ENCODE measurements at regions not wholly inside any gene's neighbourhood (a gene's known extent, or its start where the extent isn't known, plus 50 kb on each side); places are given as distances from the start of the nearest gene placed in this dataset.

DNA sequence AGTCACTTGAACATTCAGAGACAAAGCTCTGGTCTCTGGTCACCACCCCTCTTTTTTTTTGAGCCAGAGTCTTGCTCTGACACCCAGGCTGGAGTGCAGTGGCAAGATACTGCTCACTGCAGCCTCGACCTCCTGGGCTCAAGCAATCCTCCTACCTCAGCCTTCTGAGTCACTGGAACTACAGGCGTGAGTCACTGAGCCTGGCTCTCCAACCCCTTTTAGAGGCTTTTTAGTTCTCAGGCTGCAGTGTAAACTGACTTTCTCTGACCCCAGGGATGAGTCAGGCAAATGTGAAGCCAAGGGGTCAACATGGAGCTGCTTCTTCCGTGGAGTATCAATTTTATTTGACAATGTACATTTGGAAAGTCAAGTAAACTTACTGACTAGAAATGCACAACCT is 229.2 kb downstream of the PTTG2 start:
- peak; percentile 52 for DNase-seq (ENCODE audit: low read depth, low spot score)

DNA sequence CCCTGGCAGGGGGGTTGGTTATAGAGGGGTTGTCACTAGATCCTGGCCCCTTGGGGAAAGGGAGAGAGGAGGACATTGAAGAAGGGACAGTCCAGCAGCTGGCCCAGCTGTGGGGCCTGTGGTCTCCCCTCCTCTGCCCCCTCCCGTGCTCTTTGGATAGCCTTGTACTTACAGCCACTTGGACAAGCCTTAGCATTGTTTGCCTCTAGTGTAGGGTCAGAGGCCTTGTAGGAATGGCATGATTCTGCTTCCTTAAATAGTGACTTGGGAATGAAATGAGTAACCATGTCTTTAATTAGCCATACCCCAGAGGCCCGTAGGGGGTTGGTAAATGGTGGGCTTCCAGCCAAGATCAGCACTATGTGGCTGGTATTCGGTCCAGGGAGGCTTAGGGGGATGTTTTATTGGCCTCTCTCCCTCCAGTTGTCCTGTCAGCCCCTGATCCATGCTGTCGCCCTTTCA is 230.6 kb downstream of the PTTG2 start:
- peak; percentile 46 for DNase-seq (ENCODE audit: low read depth, low spot score)

GRCh38 chr4:38192516-38192915 is 232.3 kb downstream of the PTTG2 start:
- no peak for DNase-seq (ENCODE audit: low read depth, low spot score)

DNA sequence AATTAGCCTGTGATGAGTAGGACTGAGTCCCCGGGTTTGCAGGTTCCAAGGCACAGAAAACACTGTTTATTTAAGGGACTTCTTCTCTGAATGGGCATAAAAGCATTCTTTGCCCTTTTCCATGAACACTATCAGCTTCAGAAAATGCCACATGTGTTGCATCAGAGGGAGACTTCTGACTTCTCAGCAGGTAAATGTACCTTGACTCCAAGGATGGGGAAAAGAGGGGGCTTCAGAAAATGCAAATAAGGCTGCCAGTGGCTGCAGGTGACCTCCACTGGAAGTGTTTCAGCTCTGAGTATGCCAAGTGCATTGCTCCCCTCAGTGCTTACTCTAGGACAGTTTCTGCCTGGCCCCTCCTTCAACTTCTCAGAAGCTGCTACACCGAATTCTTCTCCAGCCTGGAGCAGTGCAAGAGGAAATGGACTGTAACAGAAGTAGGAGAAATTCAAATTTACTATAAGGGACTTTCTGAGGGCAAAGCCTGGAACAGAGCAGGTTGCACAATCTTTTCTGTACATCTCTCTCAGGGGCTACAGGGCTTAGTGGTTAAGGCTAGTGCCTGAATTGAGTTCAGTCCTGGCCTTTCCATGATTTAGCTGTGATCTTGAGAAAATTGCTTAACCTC is 233.2 kb downstream of the PTTG2 start:
- DNase-seq (ENCODE audit: low read depth, low spot score), result no peak

DNA sequence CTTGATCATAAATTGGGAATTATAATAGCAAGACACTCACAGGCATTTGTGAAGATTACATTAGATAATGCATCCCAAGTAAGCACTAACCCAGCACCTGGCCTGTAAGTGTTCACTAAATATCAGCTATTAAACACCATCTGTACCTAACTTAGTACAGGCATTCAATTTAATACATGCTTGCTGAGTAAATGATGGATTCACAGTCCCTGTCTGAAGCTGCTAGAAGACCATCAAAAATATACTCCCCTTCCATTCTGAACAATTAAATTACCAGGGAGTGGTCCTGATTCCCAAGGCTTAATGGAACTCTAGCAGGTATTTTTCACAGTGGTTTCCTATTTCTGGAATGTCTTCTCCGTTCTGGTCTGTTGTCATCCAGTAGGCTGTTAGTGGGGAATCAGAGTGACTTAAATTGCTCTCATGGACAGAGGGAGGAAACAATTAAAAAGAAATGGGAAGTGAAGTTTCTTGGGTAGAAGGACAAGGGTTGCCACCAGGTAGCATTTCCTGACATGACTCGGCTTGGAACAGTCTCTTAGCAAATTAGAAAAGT is 233.9 kb downstream of the PTTG2 start:
- DNase-seq (ENCODE audit: low read depth, low spot score), result no peak

- DNase-seq (ENCODE audit: low read depth, low spot score), result no peak
Measured at GRCh38 chr4:38195486-38195885, 235.3 kb downstream of the PTTG2 start.

- no peak for DNase-seq (ENCODE audit: low read depth, low spot score)
Measured at GRCh38 chr4:38195911-38196310, 235.7 kb downstream of the PTTG2 start.

GRCh38 chr4:38202242-38202641 is 242.0 kb downstream of the PTTG2 start:
- DNase-seq (ENCODE audit: low read depth, low spot score), result no peak

- no peak for DNase-seq (ENCODE audit: low read depth, low spot score)
Measured at GRCh38 chr4:38203609-38204008, 243.4 kb downstream of the PTTG2 start.

GRCh38 chr4:38204339-38205035 is 244.3 kb downstream of the PTTG2 start:
- DNase-seq (ENCODE audit: low read depth, low spot score), result no peak

DNA sequence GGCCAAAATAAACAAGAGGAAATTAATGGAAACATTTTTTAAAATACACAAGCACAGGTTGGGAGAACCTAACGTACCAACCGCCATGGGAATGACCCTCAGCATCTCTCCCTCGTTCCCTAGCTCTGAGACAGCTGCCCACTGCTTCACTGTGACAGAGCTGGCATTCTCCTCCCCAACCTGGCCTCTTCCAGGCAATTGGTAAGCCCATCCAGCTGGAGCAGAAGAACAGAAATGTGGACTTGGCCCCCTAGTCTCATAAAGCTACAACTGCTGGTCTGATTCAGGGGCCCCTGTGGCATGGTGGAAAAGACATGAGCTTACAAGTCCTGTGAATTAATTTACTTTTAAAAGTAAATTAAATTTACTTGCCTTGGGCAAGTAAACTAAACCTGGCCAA is 245.1 kb downstream of the PTTG2 start:
- DNase-seq (ENCODE audit: low read depth, low spot score), result no peak

GRCh38 chr4:38207110-38207457 is 246.9 kb downstream of the PTTG2 start:
- no peak for DNase-seq (ENCODE audit: low read depth, low spot score)

- no peak for DNase-seq (ENCODE audit: low read depth, low spot score)
Measured at GRCh38 chr4:38209654-38210053, 249.5 kb downstream of the PTTG2 start.

DNA sequence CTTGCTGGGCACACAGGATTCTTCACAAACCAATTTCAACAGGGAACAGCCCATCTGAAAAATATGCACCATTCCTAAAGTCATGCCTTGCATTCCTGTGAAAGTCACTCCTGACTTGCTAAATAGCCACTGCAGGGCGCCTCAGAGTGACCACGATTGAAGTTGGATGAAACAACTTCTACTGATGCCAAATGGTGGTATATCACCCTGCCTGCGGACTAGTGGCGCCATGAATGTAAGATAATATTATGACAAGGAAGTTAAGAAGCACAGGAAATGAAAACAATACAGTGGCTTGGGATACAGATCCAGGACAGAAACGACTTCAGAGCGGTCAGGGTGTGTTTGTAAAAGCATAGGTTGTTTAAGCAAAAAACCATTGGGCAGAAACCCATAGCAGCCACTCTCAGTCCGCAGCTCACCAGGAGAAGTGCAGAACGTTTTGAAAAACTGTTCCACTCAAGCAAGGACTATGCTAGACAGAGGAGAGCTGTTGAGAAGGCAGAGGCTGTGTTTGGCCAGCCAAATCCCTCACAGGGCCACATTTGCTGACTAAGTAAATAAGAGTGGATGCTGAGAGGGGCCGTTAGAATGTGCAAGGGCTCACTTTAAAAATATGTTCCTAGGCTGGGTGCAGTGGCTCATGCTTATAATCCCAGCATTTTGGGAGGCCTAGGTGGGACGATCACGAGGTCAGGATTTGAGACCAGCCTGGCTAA is 250.4 kb downstream of the PTTG2 start:
- DNase-seq (ENCODE audit: low read depth, low spot score), result peak; percentile 76

DNA sequence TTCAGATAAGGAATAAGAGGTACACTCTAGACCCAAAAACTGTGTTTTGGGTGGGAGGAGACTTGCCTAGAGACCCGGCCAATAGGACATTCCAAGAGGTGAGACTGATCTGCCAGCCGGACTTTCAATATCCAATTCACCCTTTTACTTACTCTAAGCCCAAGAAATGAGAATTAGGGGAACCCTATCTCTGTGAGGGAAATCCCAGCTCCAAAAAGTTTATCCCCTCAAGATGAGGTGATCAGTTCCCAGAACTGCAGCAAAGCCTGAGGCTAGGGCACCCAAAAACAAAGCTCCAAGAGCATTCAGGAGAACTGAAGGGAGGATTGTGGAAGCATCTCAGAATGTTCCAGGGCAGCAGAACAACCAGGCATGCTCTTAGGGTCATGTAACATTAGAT is 251.7 kb downstream of the PTTG2 start:
- DNase-seq (ENCODE audit: low read depth, low spot score), result no peak

GRCh38 chr4:38213083-38213805 is 253.0 kb downstream of the PTTG2 start:
- no peak for DNase-seq (ENCODE audit: low read depth, low spot score)

- DNase-seq (ENCODE audit: low read depth, low spot score), result no peak
Measured at GRCh38 chr4:38222892-38223291, 262.7 kb downstream of the PTTG2 start.

- no peak for DNase-seq (ENCODE audit: low read depth, low spot score)
Measured at GRCh38 chr4:38223306-38223705, 263.1 kb downstream of the PTTG2 start.

- DNase-seq (ENCODE audit: low read depth, low spot score), result no peak
Measured at GRCh38 chr4:38223782-38224236, 263.6 kb downstream of the PTTG2 start.

GRCh38 chr4:38224850-38225249 is 264.7 kb downstream of the PTTG2 start:
- DNase-seq (ENCODE audit: low read depth, low spot score), result no peak

- DNase-seq (ENCODE audit: low read depth, low spot score), result no peak
Measured at GRCh38 chr4:38226170-38226569, 266.0 kb downstream of the PTTG2 start.

Data from smooth muscle cell of the brain vasculature (primary cell).